ENCODE measurements at regions not wholly inside any gene's neighbourhood (a gene's known extent, or its start where the extent isn't known, plus 50 kb on each side); places are given as distances from the start of the nearest gene placed in this dataset.

DNA sequence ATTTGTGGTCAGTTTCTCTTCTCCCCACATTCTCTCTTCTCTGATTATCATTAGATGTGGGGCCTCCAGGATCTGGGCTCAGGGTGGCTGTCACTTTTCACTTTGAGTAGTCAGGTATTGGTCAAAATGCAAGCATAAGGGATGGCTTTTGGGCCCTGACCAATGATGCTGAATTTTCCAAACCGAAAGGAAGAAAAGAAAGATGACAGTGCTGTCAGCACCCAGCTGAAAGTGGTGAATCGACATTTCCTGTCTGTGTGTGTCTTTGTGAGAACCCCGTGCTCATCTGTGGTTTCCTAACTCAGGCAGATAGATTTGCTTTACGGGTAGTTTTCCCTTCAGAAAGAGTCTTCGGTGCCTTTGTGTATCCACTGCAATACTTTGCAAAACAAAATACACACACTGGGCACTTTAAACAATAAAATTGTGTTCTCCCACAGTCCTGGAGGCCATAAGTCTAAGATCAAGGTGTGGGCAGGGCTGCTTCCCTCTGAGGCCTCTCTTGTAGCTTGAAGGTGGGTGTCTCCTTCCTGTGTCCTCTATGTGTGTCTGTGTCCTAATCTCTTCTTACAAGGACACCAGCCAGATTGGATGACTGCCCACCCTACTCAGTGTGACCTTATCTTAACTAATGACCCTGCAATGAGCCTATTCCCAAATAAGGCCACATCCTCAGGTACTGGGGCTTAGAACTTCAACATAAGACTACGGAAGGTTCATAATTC lies 274.8 kb upstream of the AJAP1 start:
- H3K9me3 Mint-ChIP-seq (ENCODE audit: unreplicated experiment) = peaks cover 44% of the 10 kb centered on the region
- ChIA-PET POLR2A (no interaction called here), CTCF (no interaction called here)
- H3K4me3 Mint-ChIP-seq (ENCODE audit: unreplicated experiment) = no peak overlapping the region
- DNase-seq (ENCODE audit: unreplicated experiment) = no peak
- TF ChIP-seq, protein P1, sequence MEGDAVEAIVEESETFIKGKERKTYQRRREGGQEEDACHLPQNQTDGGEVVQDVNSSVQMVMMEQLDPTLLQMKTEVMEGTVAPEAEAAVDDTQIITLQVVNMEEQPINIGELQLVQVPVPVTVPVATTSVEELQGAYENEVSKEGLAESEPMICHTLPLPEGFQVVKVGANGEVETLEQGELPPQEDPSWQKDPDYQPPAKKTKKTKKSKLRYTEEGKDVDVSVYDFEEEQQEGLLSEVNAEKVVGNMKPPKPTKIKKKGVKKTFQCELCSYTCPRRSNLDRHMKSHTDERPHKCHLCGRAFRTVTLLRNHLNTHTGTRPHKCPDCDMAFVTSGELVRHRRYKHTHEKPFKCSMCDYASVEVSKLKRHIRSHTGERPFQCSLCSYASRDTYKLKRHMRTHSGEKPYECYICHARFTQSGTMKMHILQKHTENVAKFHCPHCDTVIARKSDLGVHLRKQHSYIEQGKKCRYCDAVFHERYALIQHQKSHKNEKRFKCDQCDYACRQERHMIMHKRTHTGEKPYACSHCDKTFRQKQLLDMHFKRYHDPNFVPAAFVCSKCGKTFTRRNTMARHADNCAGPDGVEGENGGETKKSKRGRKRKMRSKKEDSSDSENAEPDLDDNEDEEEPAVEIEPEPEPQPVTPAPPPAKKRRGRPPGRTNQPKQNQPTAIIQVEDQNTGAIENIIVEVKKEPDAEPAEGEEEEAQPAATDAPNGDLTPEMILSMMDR (IDR thresholded peaks at IDR 0.05; ENCODE audit: unreplicated experiment) = no peak
- H3K4me1 Mint-ChIP-seq (ENCODE audit: insufficient read depth, unreplicated experiment) = no peaks in the 10 kb centered on the region
- no peaks in the 10 kb centered on the region for H3K27me3 Mint-ChIP-seq (ENCODE audit: insufficient read depth, unreplicated experiment)
- BruUV-seq (replicated peaks) = no TSS peak
- intact Hi-C loops (cut with micrococcal nuclease) = no loop called here
- H3K36me3 Mint-ChIP-seq (ENCODE audit: insufficient read depth, unreplicated experiment) = no peaks in the 10 kb centered on the region
- H3K27ac Mint-ChIP-seq (ENCODE audit: low read depth, unreplicated experiment) = no peak overlapping the region

DNA sequence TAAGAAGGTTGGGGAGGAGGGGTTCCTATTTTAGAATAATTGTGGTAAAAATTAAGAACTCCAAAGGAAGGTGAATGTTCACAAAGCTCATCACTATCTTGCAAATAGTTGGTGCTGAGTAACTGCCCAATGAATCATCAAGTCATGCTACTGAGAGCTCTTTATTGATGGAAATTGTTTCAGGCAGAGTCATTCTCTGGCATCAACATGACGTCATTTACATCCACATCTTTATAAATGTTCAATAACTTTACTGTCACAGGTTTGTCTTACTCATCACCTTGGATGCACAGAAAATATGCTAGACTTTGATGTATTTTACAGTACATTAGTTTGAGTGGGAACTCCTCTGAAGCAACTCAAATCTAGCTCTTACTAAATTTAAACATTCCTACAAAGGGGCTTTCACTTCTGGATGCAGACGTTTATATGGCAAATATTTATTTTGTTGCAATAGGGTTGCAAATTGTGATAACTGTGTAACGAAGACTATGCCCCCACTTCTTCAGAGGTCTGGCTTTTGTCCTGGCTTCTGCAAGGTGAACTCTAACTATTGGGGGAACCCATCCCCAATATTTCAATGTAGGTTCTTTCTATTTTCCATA lies 273.7 kb upstream of the AJAP1 start:
- no peak for DNase-seq (ENCODE audit: unreplicated experiment)
- Mint-ChIP-seq H3K4me3 (ENCODE audit: unreplicated experiment) (no peak overlapping the region), H3K27ac (ENCODE audit: low read depth, unreplicated experiment) (no peak overlapping the region), H3K9me3 (ENCODE audit: unreplicated experiment) (peaks cover 46% of the 10 kb centered on the region), H3K36me3 (ENCODE audit: insufficient read depth, unreplicated experiment) (no peaks in the 10 kb centered on the region), H3K27me3 (ENCODE audit: insufficient read depth, unreplicated experiment) (no peaks in the 10 kb centered on the region), H3K4me1 (ENCODE audit: insufficient read depth, unreplicated experiment) (no peaks in the 10 kb centered on the region)
- TF ChIP-seq, protein P1 (IDR thresholded peaks at IDR 0.05; ENCODE audit: unreplicated experiment) = no peak
- intact Hi-C loops (cut with micrococcal nuclease) = no loop called here
- BruUV-seq (replicated peaks) = no TSS peak
- POLR2A ChIA-PET = no interaction called here
- CTCF ChIA-PET = no interaction called here

DNA sequence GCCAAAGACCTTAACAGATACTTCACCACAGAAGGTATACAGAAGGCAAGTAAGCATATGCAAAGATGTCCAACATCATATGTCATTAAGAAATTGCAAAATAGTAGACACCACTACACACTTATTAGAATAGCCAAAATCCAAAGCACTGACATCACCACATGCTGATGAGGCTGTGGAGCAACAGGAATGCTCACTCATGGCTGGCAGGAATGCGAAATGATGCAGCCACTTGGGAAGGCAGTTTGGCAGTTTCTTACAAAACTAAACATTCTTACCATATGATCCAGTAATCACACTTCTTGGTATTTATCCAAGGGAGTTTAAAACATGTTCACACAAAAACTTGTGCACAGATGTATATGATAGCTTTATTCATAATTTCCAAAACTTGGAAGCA lies 261.2 kb upstream of the AJAP1 start:
- DNase-seq (ENCODE audit: unreplicated experiment) = no peak
- peaks cover 63% of the 10 kb centered on the region for H3K9me3 Mint-ChIP-seq (ENCODE audit: unreplicated experiment)
- intact Hi-C loops (cut with micrococcal nuclease) = no loop called here
- H3K4me3 Mint-ChIP-seq (ENCODE audit: unreplicated experiment) = no peak overlapping the region
- no peaks in the 10 kb centered on the region for H3K4me1 Mint-ChIP-seq (ENCODE audit: insufficient read depth, unreplicated experiment)
- peaks cover under 1% of the 10 kb centered on the region for H3K36me3 Mint-ChIP-seq (ENCODE audit: insufficient read depth, unreplicated experiment)
- no peak overlapping the region for H3K27ac Mint-ChIP-seq (ENCODE audit: low read depth, unreplicated experiment)
- TF ChIP-seq, protein P1 (IDR thresholded peaks at IDR 0.05; ENCODE audit: unreplicated experiment) = no peak
- CTCF ChIA-PET = no interaction called here
- BruUV-seq (replicated peaks) = no TSS peak
- POLR2A ChIA-PET = no interaction called here
- no peaks in the 10 kb centered on the region for H3K27me3 Mint-ChIP-seq (ENCODE audit: insufficient read depth, unreplicated experiment)

DNA sequence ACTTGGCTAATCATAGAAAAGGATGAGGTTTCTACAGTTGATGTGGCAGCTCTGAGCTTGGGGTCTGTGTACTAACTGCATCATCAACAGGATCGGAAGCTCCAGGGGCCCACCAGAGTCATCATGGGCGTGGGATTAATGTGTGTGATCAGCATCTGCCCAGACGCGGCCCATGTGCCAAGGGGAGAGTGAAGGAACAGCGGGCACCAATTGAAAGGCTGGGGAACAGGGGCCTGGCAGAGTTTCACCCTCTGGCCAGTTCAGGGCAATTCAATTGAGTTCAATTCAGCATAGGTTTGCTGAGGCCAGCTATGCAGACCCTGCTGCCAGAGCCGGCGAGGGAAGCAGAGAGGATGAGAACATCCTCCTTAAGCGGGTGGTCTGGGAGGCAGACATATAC lies 260.0 kb upstream of the AJAP1 start:
- Mint-ChIP-seq H3K4me3 (ENCODE audit: unreplicated experiment) (no peak overlapping the region), H3K9me3 (ENCODE audit: unreplicated experiment) (peaks cover 60% of the 10 kb centered on the region), H3K27me3 (ENCODE audit: insufficient read depth, unreplicated experiment) (no peaks in the 10 kb centered on the region), H3K36me3 (ENCODE audit: insufficient read depth, unreplicated experiment) (no peaks in the 10 kb centered on the region), H3K27ac (ENCODE audit: low read depth, unreplicated experiment) (no peak overlapping the region), H3K4me1 (ENCODE audit: insufficient read depth, unreplicated experiment) (no peaks in the 10 kb centered on the region)
- BruUV-seq (replicated peaks) = no TSS peak
- TF ChIP-seq, protein P1 (IDR thresholded peaks at IDR 0.05; ENCODE audit: unreplicated experiment) = no peak
- ChIA-PET CTCF (interaction anchor here (0.5 kb wide), 1 partner anchor 787 kb away, joined by 3 read pairs; no protein-coding TSS in a partner anchor), POLR2A (no interaction called here)
- intact Hi-C loops (cut with micrococcal nuclease) = no loop called here
- no peak for DNase-seq (ENCODE audit: unreplicated experiment)

Data from MCF 10A (cell line).